PC-9 (cell line): ENCODE measurements at regions not wholly inside any gene's neighbourhood (a gene's known extent, or its start where the extent isn't known, plus 50 kb on each side); places are given as distances from the start of the nearest gene placed in this dataset.

Experiments
- CTCF ChIP-seq: fragments of 200-600 bp; sonication (generic); conservative IDR thresholded peaks from 2 replicates; pipeline ENCODE4 v1.6.1; 2017; ENCODE audit warnings: mixed run types, antibody characterized with exemption, mild to moderate bottlenecking, moderate library complexity
- EZH2 ChIP-seq: fragments of 200-600 bp; sonication (generic); IDR thresholded peaks from 2 replicates; pipeline ENCODE4 v1.8.0; 2017; ENCODE audit warnings: antibody characterized with exemption, low read depth

GRCh38 chr6:12476484-12476883 lies 186.3 kb downstream of the EDN1 start:
- no peak for TF ChIP-seq CTCF
- TF ChIP-seq EZH2 = no peak
